ENCODE measurements at regions not wholly inside any gene's neighbourhood (a gene's known extent, or its start where the extent isn't known, plus 50 kb on each side); places are given as distances from the start of the nearest gene placed in this dataset.
"Not testable (repeated sequence)": the region's sequence is repeated elsewhere in the genome, so short reads cannot be mapped to it uniquely, and the experiment has no call there.

- DNase-seq = no peak
Observed at GRCh38 chr2:138218397-138218796, 254.1 kb downstream of the HNMT start.

GRCh38 chr2:138219961-138220360 lies 255.7 kb downstream of the HNMT start:
- DNase-seq = no peak

GRCh38 chr2:138221358-138221757 lies 257.1 kb downstream of the HNMT start:
- no peak for DNase-seq

DNA sequence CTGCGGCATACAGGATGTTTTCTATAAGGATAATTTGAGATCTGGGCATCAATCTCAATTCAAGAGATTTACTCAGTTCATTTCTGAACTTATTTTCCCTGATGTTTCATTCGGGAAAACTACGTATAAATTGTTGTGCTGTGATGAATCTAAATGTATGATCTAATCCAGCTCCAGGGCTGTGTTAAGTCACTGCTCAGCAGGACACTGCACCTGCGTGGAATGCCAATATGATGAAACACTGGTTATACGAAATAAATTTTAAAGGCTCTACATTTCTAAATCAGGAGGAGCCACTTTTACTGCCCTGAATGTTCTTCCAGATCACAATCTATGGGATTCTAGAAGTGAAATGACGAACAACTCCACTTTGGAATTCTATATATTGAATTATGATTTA lies 259.0 kb downstream of the HNMT start:
- DNase-seq = no peak

- DNase-seq = no peak
Observed at GRCh38 chr2:138227195-138227594, 262.9 kb downstream of the HNMT start.

- no peak for DNase-seq
Observed at GRCh38 chr2:138228101-138228500, 263.8 kb downstream of the HNMT start.

DNA sequence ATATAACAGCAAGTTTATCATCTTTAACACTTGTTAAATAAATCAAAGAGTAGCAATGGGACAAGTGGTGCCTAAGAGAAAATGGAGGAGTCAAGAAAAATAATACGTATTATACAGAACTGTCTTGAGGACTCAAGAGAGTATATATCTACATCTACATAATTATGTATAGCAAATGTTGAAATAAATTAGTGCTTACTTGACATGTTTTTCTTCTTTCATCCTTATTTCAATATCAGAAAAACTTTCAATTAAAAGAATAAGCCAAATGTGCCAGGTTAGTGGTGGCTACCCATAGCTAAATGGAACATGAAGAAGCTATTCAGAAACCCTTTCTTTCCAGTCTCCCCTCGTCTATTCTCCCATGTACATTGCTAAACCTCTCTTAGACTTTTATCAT lies 267.3 kb upstream of the SPOPL start:
- DNase-seq = no peak

- no peak for DNase-seq
Observed at GRCh38 chr2:138235041-138235440, 266.5 kb upstream of the SPOPL start.

GRCh38 chr2:138236142-138236541 lies 265.4 kb upstream of the SPOPL start:
- DNase-seq = no peak

DNA sequence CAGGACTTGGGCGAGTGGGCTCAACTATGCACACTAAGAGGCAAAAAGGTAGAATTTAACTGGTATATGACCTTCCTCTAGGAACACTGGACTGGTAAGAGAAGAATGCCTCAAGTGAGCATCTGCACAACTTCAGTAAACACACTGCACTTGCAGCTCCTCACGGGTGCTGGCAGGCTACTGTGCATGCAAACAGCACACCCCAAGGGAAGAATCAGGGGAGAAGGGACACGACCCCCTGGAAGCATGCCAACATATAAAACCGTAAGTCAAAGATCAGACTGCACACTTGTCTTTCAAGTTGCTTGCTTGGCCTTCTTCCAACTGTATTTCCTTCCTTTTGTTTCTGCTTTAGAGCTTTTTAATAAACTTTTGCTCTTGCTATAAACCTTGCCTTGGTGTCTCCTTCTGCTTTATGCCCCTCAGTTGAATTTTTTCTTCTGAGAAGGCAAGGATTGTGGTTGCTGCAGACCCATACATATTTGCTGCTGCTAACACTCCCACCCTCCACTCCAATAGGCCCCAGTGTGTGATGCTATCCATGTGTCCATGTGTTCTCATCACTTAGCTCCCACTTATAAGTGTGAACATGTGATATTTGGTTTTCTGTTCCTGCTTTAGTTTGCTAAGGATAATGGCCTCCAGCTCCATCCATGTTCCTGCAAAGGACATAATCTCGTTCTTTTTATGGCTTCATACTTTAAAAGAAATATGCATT lies 263.7 kb upstream of the SPOPL start:
- peak; percentile 2 to 3 for DNase-seq

- DNase-seq = no peak
Observed at GRCh38 chr2:138238908-138239307, 262.7 kb upstream of the SPOPL start.

GRCh38 chr2:138239902-138240491 lies 261.6 kb upstream of the SPOPL start:
- no peak for DNase-seq

- no peak for DNase-seq
Observed at GRCh38 chr2:138243372-138243771, 258.2 kb upstream of the SPOPL start.

GRCh38 chr2:138244501-138244925 lies 257.1 kb upstream of the SPOPL start:
- DNase-seq = no peak

DNA sequence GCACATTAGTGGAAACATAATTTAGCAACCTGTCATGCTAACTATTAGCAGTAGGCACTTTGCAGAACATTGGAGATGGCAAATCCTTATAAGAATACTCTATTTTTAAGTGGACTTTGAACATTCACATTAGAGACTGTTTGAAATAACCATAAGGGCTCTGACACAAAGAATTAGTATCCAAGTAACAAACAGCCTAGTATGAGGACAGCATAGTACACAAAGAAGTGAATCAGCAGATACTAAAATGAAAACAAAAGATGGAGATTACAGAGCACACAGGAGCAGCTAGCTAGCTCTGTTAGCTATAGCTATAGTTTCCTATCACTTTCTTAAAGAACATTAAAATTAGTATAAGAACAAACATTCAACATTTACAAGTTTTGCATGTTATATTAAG lies 256.3 kb upstream of the SPOPL start:
- DNase-seq = no peak

GRCh38 chr2:138247302-138247701 lies 254.3 kb upstream of the SPOPL start:
- no peak for DNase-seq

- DNase-seq = no peak
Observed at GRCh38 chr2:138249207-138249606, 252.4 kb upstream of the SPOPL start.

DNA sequence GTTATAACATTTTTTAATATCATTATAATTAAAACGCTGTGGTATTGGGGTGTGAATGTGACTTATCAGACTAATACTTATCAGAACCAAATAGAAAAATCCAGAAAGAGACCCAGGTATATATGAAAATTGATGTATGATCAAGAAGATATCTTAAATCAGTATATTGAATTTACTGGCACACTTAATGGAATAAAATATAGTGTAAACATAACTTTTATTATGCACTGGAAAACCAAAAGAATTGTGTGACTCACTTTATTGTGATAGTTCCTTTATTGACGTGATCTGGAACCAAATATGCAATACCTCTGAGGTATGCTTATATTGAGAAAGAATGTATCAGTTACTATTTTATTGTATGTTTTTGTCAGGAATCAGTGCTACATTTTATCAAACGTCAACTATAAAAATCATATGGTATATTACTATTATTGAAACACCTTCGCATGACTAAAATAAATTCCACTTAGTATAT lies 250.7 kb upstream of the SPOPL start:
- not testable (repeated sequence) for DNase-seq

- DNase-seq = no peak
Observed at GRCh38 chr2:138252587-138252986, 249.0 kb upstream of the SPOPL start.

- DNase-seq = no peak
Observed at GRCh38 chr2:138255670-138256069, 245.9 kb upstream of the SPOPL start.

DNA sequence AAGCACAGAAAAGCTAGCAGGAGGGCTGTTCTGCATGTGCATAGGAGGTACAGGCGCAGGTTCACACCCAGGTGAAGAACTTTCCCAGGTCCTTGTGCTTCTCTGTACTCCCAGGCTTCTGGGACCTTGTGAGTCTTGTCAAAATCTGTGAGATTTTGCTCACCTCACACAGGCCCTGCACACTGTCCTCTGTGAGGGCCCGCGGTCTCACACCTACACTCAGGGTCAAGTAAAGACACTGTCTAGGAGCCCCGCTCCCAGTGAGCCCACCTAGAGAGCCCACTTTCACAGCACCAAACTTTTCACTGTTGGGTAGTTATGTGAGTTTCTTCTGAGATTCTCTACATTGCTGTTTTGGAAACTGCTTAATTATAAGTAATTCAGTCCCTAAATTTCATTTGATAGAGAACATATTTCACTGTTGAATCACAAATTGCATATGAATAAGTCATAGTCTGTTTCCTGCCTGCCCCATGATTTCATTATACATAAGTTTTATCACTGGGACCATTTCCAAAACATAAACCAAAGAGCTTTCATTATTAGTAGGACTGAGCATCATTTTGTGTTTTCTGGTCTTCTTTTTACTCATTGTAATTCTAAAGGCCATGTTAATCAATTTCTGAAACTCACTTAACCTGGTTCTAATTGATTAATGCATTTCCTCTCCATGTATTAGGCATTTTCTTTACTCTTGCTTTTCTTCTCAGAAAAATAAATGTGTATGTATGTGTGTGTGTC lies 234.2 kb upstream of the SPOPL start:
- DNase-seq = no peak

DNA sequence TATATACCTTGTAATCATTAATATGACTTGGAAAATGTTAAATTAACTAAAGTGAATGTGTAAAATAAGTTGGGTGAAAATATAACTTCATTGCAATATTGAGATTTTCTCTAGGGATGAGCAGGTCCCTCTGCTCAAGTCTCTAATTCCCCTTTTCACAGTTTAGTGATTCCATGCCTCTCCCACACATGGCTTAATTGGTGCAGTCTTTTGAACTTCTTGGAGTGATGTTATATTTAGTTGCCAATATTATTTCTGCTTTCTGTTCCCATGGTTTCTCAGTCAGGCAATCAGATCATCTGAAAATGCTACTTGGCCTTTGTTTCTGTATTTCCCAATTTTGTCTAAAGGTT lies 233.7 kb upstream of the SPOPL start:
- DNase-seq = no peak

DNA sequence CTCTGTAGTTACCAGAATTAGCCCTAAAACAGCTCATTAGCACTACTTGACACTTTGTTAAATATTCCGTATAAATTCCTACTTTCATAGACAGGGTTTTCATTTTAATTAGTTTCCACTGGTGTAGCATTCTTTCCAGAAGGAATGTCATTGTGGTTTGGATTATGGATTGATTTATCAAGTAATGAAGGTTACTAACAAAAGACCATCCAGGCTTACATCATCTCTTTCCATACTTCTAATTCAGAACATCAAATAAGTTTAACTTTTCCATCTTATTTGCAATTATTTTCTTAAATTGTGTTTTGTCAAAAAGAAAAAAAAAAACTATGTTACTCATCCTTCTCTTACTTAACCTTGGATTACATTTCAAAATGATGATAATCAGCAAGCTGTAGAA lies 231.8 kb upstream of the SPOPL start:
- DNase-seq = no peak
